ENCODE measurements at regions not wholly inside any gene's neighbourhood (a gene's known extent, or its start where the extent isn't known, plus 50 kb on each side); places are given as distances from the start of the nearest gene placed in this dataset.

- TF ChIP-seq ZNF234 (CRISPR knock-in tag; conservative IDR thresholded peaks at IDR 0.05) (no peak), ARHGAP35 (CRISPR knock-in tag; IDR thresholded peaks at IDR 0.05; ENCODE audit: borderline replicate concordance) (no peak), PAXIP1 (CRISPR knock-in tag; conservative IDR thresholded peaks at IDR 0.05) (no peak), CEBPG (CRISPR knock-in tag; IDR thresholded peaks at IDR 0.05) (no peak), ZNF879 (CRISPR knock-in tag; IDR thresholded peaks at IDR 0.05) (no peak), GTF3A (CRISPR knock-in tag; conservative IDR thresholded peaks at IDR 0.05) (no peak), MYPOP (CRISPR knock-in tag; IDR thresholded peaks at IDR 0.05) (no peak)
Measured at GRCh38 chr10:94219829-94220228, 142.9 kb downstream of the NOC3L start (continued).

- FAIRE-seq (no peak), ATAC-seq (no peak), DNase-seq (ENCODE audit: low spot score) (no peak)
- 72% methylated on average over 7 of the region's 8 CpGs for WGBS (ENCODE audit: low lambda C conversion rate)
- Histone ChIP-seq H3K4me1 (ENCODE audit: insufficient read depth, low read length) (no peaks in the 10 kb centered on the region), H3K9ac (ENCODE audit: insufficient read depth, low read depth, low read length) (no peak overlapping the region), H3K27ac (ENCODE audit: extremely low read length, insufficient read depth, low read length) (no peak overlapping the region), H3K27me3 (ENCODE audit: control insufficient read depth in 1 of 2, insufficient read depth in 2 of 2, low read length in 2 of 2) (no peaks in the 10 kb centered on the region), H3K79me2 (ENCODE audit: insufficient read depth, low read length) (no peaks in the 10 kb centered on the region), H3K4me3 (replicated peaks in 1 of 3; ENCODE audit: insufficient read depth in 1 of 3, low read depth in 2 of 3, low read length in 3 of 3) (no peak overlapping the region), H3K4me2 (ENCODE audit: low read depth, low read length) (no peak overlapping the region), H3K36me3 (replicated peaks in 1 of 2; ENCODE audit: control insufficient read depth in 1 of 2, insufficient read depth in 2 of 2, low read length in 2 of 2) (no peaks in the 10 kb centered on the region), H2AFZ (ENCODE audit: low read length) (no peak overlapping the region), H3K9me3 (ENCODE audit: low read length) (no peaks in the 10 kb centered on the region), H4K20me1 (ENCODE audit: insufficient read depth, low read length) (no peaks in the 10 kb centered on the region)
- ChIA-PET CTCF (ENCODE audit: low intra/inter-chr PET ratio, low total read pairs) (no interaction called here), POLR2A (no interaction called here)
- no TSS peak for BruUV-seq (replicated peaks)
- intact Hi-C loops (cut with micrococcal nuclease; ENCODE audit: unreplicated experiment) (no loop called here), in situ Hi-C loops (cut with HindIII; ENCODE audit: extremely low pct_ligation_motif_present, low pct_unique_long_range_greater_than_20kb) (no loop called here)
- TF ChIP-seq ZNF569 (CRISPR knock-in tag; IDR thresholded peaks at IDR 0.05; ENCODE audit: borderline replicate concordance) (no peak), ZNF770 (CRISPR knock-in tag; IDR thresholded peaks at IDR 0.05) (no peak), ZNF644 (CRISPR knock-in tag; IDR thresholded peaks at IDR 0.05; ENCODE audit: low read depth) (no peak), ZNF274 (CRISPR knock-in tag; IDR thresholded peaks at IDR 0.05) (no peak), YY1 (IDR thresholded peaks at IDR 0.05; ENCODE audit: insufficient read depth, insufficient replicate concordance, low read depth, low read length) (no peak), TEF (CRISPR knock-in tag; IDR thresholded peaks at IDR 0.05) (no peak), HNRNPUL1 (IDR thresholded peaks at IDR 0.05; ENCODE audit: low read depth, low read length) (no peak), ZKSCAN1 (IDR thresholded peaks at IDR 0.05; ENCODE audit: low read length) (no peak), JUNB (CRISPR knock-in tag; IDR thresholded peaks at IDR 0.05; ENCODE audit: borderline replicate concordance) (no peak), MBD4 (IDR thresholded peaks at IDR 0.05; ENCODE audit: borderline replicate concordance, low read length) (no peak), U2AF1 (optimal IDR thresholded peaks at IDR 0.05; ENCODE audit: low read depth, low read length) (no peak)
Measured at GRCh38 chr10:94220717-94221116, 142.0 kb downstream of the NOC3L start.
